ENCODE measurements at regions not wholly inside any gene's neighbourhood (a gene's known extent, or its start where the extent isn't known, plus 50 kb on each side); places are given as distances from the start of the nearest gene placed in this dataset.

- no peak overlapping the region for H3K4me3 ChIP-seq (ENCODE audit: low read length)
- TF ChIP-seq CTCF (conservative IDR thresholded peaks at IDR 0.05; ENCODE audit: low read length) = no peak
- no peak for DNase-seq (ENCODE audit: low read depth)
Measured at GRCh38 chr7:26006426-26006825, 145.6 kb upstream of the NFE2L3 start.

- no peak for DNase-seq (ENCODE audit: low read depth)
- no peak for TF ChIP-seq CTCF (conservative IDR thresholded peaks at IDR 0.05; ENCODE audit: low read length)
- H3K4me3 ChIP-seq (ENCODE audit: low read length) = no peak overlapping the region
Measured at GRCh38 chr7:26007510-26007909, 144.5 kb upstream of the NFE2L3 start.

GRCh38 chr7:26008428-26008827 is 143.6 kb upstream of the NFE2L3 start:
- no peak overlapping the region for H3K4me3 ChIP-seq (ENCODE audit: low read length)
- DNase-seq (ENCODE audit: low read depth) = no peak
- TF ChIP-seq CTCF (conservative IDR thresholded peaks at IDR 0.05; ENCODE audit: low read length) = no peak

GRCh38 chr7:26011039-26011696 is 140.8 kb upstream of the NFE2L3 start:
- H3K4me3 ChIP-seq (ENCODE audit: low read length) = no peak overlapping the region
- DNase-seq (ENCODE audit: low read depth) = no peak

GRCh38 chr7:26013551-26014083 is 138.4 kb upstream of the NFE2L3 start:
- no peak overlapping the region for H3K4me3 ChIP-seq (ENCODE audit: low read length)
- TF ChIP-seq CTCF (conservative IDR thresholded peaks at IDR 0.05; ENCODE audit: low read length) = no peak
- no peak for DNase-seq (ENCODE audit: low read depth)

More at GRCh38 chr7:26011039-26011696, 140.8 kb upstream of the NFE2L3 start:
- no peak for TF ChIP-seq CTCF (conservative IDR thresholded peaks at IDR 0.05; ENCODE audit: low read length)

- H3K4me3 ChIP-seq (ENCODE audit: low read length) = no peak overlapping the region
- peak; percentile 18 for DNase-seq (ENCODE audit: low read depth)
- TF ChIP-seq CTCF (conservative IDR thresholded peaks at IDR 0.05; ENCODE audit: low read length) = no peak
Measured at GRCh38 chr7:26022982-26023381, 129.0 kb upstream of the NFE2L3 start.

- H3K4me3 ChIP-seq (ENCODE audit: low read length) = no peak overlapping the region
- no peak for TF ChIP-seq CTCF (conservative IDR thresholded peaks at IDR 0.05; ENCODE audit: low read length)
- no peak for DNase-seq (ENCODE audit: low read depth)
Measured at GRCh38 chr7:26029911-26030310, 122.1 kb upstream of the NFE2L3 start.
